ENCODE measurements at regions not wholly inside any gene's neighbourhood (a gene's known extent, or its start where the extent isn't known, plus 50 kb on each side); places are given as distances from the start of the nearest gene placed in this dataset.

DNA sequence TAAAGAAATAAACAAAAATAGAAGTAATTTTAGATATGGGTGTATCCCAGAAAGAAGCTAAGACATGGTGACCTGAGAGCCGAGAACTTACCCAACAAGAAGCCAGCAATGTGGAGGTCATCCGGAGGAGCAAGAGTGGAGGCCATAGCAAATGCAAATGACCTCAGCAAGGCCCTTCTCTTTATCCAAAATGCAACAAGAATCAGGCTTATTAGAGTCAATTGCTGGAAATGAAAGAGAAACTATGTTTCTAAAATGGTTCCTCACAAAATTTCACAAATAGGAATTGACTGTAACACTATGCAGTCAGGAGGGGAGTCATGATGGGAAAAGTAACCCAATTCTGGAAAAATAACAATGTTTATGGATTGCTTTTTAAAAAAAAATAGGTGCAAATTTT, 90.4 kb downstream of the TNFAIP3 start:
- TF ChIP-seq, protein P1, sequence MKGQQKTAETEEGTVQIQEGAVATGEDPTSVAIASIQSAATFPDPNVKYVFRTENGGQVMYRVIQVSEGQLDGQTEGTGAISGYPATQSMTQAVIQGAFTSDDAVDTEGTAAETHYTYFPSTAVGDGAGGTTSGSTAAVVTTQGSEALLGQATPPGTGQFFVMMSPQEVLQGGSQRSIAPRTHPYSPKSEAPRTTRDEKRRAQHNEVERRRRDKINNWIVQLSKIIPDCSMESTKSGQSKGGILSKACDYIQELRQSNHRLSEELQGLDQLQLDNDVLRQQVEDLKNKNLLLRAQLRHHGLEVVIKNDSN (IDR thresholded peaks at IDR 0.05), result no peak
- no peak for TF ChIP-seq EP300 (IDR thresholded peaks at IDR 0.05; ENCODE audit: borderline replicate concordance)
- no peak for TF ChIP-seq RAD21 (IDR thresholded peaks at IDR 0.05; ENCODE audit: low read depth)
- TF ChIP-seq, protein P2, sequence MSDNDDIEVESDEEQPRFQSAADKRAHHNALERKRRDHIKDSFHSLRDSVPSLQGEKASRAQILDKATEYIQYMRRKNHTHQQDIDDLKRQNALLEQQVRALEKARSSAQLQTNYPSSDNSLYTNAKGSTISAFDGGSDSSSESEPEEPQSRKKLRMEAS (IDR thresholded peaks at IDR 0.05), result no peak
- TF ChIP-seq TEAD4 (IDR thresholded peaks at IDR 0.05), result no peak
- TF ChIP-seq TCF12 (IDR thresholded peaks at IDR 0.05; ENCODE audit: low read depth), result no peak
- no peak for TF ChIP-seq ZBTB7A (IDR thresholded peaks at IDR 0.05; ENCODE audit: low read depth)
- no peak for TF ChIP-seq NFIC (IDR thresholded peaks at IDR 0.05)
- no peak for TF ChIP-seq CREB1 (IDR thresholded peaks at IDR 0.05; ENCODE audit: low read depth)
- TF ChIP-seq YY1 (IDR thresholded peaks at IDR 0.05; ENCODE audit: low read depth), result no peak
- TF ChIP-seq, protein P3, sequence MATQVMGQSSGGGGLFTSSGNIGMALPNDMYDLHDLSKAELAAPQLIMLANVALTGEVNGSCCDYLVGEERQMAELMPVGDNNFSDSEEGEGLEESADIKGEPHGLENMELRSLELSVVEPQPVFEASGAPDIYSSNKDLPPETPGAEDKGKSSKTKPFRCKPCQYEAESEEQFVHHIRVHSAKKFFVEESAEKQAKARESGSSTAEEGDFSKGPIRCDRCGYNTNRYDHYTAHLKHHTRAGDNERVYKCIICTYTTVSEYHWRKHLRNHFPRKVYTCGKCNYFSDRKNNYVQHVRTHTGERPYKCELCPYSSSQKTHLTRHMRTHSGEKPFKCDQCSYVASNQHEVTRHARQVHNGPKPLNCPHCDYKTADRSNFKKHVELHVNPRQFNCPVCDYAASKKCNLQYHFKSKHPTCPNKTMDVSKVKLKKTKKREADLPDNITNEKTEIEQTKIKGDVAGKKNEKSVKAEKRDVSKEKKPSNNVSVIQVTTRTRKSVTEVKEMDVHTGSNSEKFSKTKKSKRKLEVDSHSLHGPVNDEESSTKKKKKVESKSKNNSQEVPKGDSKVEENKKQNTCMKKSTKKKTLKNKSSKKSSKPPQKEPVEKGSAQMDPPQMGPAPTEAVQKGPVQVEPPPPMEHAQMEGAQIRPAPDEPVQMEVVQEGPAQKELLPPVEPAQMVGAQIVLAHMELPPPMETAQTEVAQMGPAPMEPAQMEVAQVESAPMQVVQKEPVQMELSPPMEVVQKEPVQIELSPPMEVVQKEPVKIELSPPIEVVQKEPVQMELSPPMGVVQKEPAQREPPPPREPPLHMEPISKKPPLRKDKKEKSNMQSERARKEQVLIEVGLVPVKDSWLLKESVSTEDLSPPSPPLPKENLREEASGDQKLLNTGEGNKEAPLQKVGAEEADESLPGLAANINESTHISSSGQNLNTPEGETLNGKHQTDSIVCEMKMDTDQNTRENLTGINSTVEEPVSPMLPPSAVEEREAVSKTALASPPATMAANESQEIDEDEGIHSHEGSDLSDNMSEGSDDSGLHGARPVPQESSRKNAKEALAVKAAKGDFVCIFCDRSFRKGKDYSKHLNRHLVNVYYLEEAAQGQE (IDR thresholded peaks at IDR 0.05; ENCODE audit: low read depth), result no peak
- no peak for TF ChIP-seq TAF1 (IDR thresholded peaks at IDR 0.05; ENCODE audit: low read depth)
- TF ChIP-seq EGR1 (IDR thresholded peaks at IDR 0.05), result no peak
- TF ChIP-seq FOXM1 (IDR thresholded peaks at IDR 0.05; ENCODE audit: borderline replicate concordance, low read depth), result no peak
- TF ChIP-seq CEBPB (IDR thresholded peaks at IDR 0.05), result no peak

DNA sequence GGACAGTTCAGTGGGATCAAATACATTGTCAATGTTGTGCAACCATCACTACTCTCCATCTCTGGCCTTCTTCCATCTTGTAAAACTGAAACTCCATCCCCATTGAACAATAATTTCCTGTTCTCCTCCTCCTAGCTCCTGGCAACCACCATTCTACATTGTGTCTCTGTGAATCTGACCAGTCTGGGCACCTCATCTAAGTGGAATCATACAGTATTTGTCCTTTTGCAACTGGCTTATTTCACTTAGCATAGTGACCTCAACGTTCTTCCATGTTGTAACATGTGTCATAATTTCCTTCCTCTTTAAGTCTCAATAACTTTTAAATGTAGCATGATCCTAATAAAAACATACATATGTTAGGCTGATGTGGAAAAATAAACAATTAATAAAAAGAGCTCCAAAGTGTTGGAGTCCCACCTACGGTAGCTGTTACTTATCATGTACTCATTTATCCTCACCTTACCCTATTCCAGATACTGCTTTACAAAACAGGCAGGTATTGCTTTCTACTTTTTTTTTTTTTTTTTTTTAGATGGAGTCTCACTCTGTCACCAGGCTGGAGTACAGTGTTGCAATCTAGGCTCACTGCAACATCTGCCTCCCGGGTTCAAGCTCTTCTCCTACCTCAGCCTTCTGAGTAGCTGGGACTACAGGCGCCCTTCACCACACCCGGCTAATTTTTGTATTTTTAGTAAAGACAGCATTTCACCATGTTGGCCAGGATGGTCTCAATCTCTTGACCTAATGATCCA, 91.9 kb downstream of the TNFAIP3 start:
- TF ChIP-seq TEAD4 (IDR thresholded peaks at IDR 0.05) (no peak), RAD21 (IDR thresholded peaks at IDR 0.05; ENCODE audit: low read depth) (no peak), EP300 (IDR thresholded peaks at IDR 0.05; ENCODE audit: borderline replicate concordance) (no peak), CREB1 (IDR thresholded peaks at IDR 0.05; ENCODE audit: low read depth) (no peak), TAF1 (IDR thresholded peaks at IDR 0.05; ENCODE audit: low read depth) (no peak), EGR1 (IDR thresholded peaks at IDR 0.05) (no peak), FOXM1 (IDR thresholded peaks at IDR 0.05; ENCODE audit: borderline replicate concordance, low read depth) (no peak), NFIC (IDR thresholded peaks at IDR 0.05) (no peak), CEBPB (IDR thresholded peaks at IDR 0.05) (no peak), ZBTB7A (IDR thresholded peaks at IDR 0.05; ENCODE audit: low read depth) (no peak)
- TF ChIP-seq, protein P1 (IDR thresholded peaks at IDR 0.05), result no peak
- TF ChIP-seq, protein P2 (IDR thresholded peaks at IDR 0.05), result no peak

DNA sequence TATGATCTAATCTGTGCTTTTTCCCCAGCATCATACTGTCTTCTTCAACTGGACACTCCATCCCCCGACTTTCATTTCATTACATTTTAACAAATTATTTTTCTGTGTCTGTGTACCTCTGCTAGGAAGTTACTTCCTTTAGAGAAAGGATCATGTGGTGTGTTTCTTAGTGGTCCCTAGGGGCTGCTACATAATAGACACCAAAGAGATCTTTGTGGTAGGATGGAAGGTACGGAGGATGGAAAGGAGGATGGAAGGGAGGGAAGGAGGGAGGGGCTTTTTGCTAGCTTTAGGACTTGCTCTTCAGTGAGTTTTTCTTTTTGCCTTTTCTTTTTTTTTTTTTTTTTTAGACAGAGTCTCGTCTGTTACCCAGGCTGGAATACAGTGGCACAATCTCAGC, 95.7 kb downstream of the TNFAIP3 start:
- no peak for TF ChIP-seq TCF12 (IDR thresholded peaks at IDR 0.05; ENCODE audit: low read depth)
- TF ChIP-seq YY1 (IDR thresholded peaks at IDR 0.05; ENCODE audit: low read depth), result no peak
- TF ChIP-seq TEAD4 (IDR thresholded peaks at IDR 0.05), result no peak
- TF ChIP-seq, protein P2 (IDR thresholded peaks at IDR 0.05), result no peak
- TF ChIP-seq, protein P1 (IDR thresholded peaks at IDR 0.05), result no peak
- no peak for TF ChIP-seq TAF1 (IDR thresholded peaks at IDR 0.05; ENCODE audit: low read depth)
- TF ChIP-seq CEBPB (IDR thresholded peaks at IDR 0.05), result no peak
- no peak for TF ChIP-seq ZBTB7A (IDR thresholded peaks at IDR 0.05; ENCODE audit: low read depth)
- no peak for TF ChIP-seq EGR1 (IDR thresholded peaks at IDR 0.05)
- TF ChIP-seq CREB1 (IDR thresholded peaks at IDR 0.05; ENCODE audit: low read depth), result no peak
- no peak for TF ChIP-seq RAD21 (IDR thresholded peaks at IDR 0.05; ENCODE audit: low read depth)
- no peak for TF ChIP-seq EP300 (IDR thresholded peaks at IDR 0.05; ENCODE audit: borderline replicate concordance)
- no peak for TF ChIP-seq NFIC (IDR thresholded peaks at IDR 0.05)
- TF ChIP-seq, protein P3 (IDR thresholded peaks at IDR 0.05; ENCODE audit: low read depth), result no peak
- no peak for TF ChIP-seq FOXM1 (IDR thresholded peaks at IDR 0.05; ENCODE audit: borderline replicate concordance, low read depth)

DNA sequence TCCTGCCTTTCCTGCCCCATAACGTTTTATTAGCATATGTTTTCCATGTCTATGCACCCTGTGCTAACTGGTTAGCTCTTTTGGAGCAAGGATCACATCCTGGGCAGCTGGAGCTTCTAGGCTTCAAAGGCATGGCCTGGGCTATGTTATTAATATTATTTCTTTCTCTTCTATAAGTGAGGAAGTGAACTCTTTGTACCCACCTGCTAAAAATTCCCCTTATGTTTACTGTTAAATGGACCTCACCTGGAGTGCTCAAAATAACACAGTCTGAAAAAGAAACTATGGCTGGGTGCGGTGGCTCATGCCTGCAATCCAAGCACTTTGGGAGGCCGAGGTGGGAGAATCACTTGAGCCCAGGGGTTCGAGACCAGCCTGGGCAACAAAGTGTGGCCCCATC, 97.8 kb downstream of the TNFAIP3 start:
- TF ChIP-seq FOXM1 (IDR thresholded peaks at IDR 0.05; ENCODE audit: borderline replicate concordance, low read depth) (no peak), CEBPB (IDR thresholded peaks at IDR 0.05) (no peak), CREB1 (IDR thresholded peaks at IDR 0.05; ENCODE audit: low read depth) (no peak), NFIC (IDR thresholded peaks at IDR 0.05) (no peak), YY1 (IDR thresholded peaks at IDR 0.05; ENCODE audit: low read depth) (no peak), TCF12 (IDR thresholded peaks at IDR 0.05; ENCODE audit: low read depth) (no peak), EP300 (IDR thresholded peaks at IDR 0.05; ENCODE audit: borderline replicate concordance) (no peak), TEAD4 (IDR thresholded peaks at IDR 0.05) (no peak)
- TF ChIP-seq, protein P3 (IDR thresholded peaks at IDR 0.05; ENCODE audit: low read depth), result no peak
- TF ChIP-seq, protein P1 (IDR thresholded peaks at IDR 0.05), result no peak

All from Ishikawa (cell line).